IPS DF 19.7 (cell line): ENCODE measurements at regions not wholly inside any gene's neighbourhood (a gene's known extent, or its start where the extent isn't known, plus 50 kb on each side); places are given as distances from the start of the nearest gene placed in this dataset.

Experiments
- DNase-seq: peaks from one replicate; pipeline ENCODE4 v3.0.0-alpha.2; 2013; ENCODE audit warnings: low read depth, low spot score

- DNase-seq, result no peak
These were observed 1496.7 kb downstream of the CDH11 start for GRCh38 chr16:63625126-63625525.

- no peak for DNase-seq
These were observed 1498.3 kb downstream of the CDH11 start for GRCh38 chr16:63623551-63624039.

- no peak for DNase-seq
These were observed 1502.9 kb downstream of the CDH11 start for GRCh38 chr16:63618896-63619485.

GRCh38 chr16:63617990-63618763 is 1503.7 kb downstream of the CDH11 start:
- no peak for DNase-seq

DNA sequence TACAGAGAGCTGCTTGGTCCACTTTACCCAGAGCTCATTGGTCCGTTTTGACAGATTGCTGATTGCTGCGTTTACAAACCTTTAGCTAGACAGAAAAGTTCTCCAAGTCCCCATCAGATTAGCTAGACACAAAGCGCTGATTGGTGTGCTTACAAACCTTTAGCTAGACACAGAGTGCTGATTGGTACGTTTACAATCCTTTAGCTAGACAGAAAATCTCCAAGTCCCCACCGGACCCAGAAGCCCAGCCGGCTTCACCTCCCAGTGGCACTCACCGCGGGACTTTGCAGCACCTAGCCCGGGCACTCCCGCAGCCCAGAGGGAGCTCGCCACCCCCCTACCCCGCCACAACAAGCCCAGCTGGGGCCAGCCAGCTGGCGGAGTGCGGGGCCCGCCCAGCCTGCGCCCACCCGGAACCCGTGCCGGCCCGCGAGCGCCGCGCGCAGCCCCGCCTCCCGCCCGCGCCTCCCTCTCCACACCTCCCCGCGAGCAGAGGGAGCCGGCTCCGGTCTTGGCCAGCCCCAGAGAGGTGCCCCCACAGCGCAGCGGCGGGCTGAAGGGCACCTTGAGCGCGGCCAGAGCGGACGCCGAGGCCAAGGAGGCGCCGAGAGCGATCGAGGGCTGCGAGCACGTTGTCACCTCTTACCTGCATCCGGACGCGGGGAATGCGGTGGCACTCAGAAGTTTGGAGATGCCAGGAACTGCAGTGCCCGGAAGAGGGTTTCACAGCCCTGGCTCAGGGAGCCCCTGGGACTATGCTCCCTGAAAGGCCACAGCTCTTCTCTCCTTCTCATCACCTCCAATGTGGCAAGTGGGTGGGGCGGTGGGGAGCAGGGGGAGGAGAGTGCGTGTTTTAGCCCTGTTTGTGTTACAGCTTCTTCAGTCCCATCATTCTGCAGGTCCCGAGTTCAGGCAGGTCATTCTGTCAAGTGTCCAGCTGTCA is 1504.5 kb downstream of the CDH11 start:
- DNase-seq, result no peak

GRCh38 chr16:63614429-63614828 is 1507.4 kb downstream of the CDH11 start:
- no peak for DNase-seq

- no peak for DNase-seq
These were observed 1508.2 kb downstream of the CDH11 start for GRCh38 chr16:63613701-63614100.

DNA sequence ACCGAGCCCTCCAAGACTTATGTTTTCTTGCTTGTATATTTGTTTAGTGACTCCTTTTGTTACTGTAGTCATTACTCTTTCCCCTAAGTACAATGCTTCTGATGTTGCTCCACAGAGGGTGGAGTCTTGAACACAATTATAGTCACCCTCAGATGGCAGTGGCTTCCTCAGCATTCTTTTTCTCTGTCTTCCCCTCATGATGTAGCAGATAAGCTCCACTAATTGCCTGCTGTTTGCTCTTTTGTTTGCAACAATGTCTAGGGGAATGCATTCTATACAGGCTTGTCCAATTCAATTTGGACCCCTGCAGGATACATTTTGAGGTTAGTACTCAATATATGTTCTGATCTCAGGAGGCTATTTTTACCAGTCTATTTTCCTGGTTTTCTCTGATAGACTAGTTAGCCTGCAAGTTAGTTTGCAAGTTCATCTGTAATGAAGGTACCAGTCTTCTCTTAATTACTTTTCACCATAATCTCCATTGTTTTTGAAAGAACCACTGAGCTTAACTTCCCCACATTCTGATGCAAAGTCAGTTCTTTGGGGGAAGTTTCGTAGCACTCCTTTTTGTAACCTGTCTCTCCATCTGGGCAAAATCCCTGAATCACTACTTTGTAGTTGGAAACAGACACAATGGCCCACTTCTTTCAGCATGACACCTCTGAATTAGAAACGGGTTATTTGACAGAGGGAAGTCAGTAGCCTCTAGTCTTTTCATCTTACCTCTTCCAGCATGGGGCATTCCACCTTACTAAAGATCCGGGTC is 1509.2 kb downstream of the CDH11 start:
- no peak for DNase-seq

- no peak for DNase-seq
These were observed 1515.1 kb downstream of the CDH11 start for GRCh38 chr16:63606778-63607177.

- no peak for DNase-seq
These were observed 1519.5 kb downstream of the CDH11 start for GRCh38 chr16:63602206-63602927.

- no peak for DNase-seq
These were observed 1525.1 kb downstream of the CDH11 start for GRCh38 chr16:63596716-63597115.

DNA sequence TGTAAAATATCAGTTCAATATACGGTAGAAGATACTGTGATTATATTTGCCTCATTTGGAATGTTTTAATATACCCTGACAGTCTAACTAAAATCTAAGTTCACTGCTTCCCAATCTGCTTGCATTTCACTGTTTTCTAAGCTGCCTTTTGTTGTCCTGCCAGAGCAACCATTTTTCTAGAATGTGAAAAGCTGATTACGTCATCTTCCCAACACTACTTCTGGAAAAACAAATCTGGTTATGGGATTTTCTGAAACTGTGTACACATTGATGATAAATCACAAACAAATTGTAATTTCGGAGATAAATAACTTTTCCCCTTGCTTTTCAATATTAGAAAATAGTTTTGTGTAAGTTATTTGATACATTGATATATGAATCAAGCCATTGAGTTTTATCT is 1529.0 kb downstream of the CDH11 start:
- no peak for DNase-seq

DNA sequence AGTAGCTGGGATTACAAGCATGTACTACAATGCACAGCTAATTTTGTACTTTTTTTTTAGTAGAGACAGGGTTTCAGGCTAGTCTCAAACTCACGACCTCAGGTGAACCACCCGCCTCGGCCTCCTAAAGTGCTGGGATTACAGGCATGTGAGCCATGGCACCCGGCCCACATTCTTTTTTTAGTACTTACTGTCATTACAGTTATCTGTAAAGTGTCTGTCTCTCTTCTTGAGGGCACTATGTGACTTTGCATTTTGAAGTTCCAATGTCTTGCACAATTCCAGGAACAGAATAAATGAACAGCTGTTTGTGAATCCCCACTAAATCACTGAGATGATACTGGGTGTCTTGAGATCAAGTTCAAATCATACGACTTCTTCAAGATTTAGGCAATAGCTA is 1540.3 kb downstream of the CDH11 start:
- no peak for DNase-seq

DNA sequence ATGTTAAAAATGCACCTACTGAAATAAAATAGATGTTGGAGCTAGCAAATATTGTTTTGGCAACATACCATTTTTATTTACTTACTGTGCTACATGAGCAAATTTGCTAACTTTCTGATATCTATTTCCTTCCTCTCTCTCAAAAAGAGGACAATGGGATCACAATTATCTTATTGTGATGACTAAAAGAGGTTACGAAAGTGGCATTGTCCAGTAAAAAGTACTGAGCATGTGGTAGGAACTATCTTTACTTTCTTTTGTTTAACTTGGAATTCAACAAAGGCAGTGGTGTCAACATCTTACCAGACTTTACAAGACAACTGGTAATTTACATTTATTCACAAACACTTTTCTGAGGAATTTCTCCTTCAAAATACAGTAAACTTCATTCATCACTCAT is 1542.6 kb upstream of the CDH8 start:
- DNase-seq, result no peak

GRCh38 chr16:63577891-63578290 is 1541.7 kb upstream of the CDH8 start:
- no peak for DNase-seq

GRCh38 chr16:63575041-63575440 is 1538.8 kb upstream of the CDH8 start:
- no peak for DNase-seq

DNA sequence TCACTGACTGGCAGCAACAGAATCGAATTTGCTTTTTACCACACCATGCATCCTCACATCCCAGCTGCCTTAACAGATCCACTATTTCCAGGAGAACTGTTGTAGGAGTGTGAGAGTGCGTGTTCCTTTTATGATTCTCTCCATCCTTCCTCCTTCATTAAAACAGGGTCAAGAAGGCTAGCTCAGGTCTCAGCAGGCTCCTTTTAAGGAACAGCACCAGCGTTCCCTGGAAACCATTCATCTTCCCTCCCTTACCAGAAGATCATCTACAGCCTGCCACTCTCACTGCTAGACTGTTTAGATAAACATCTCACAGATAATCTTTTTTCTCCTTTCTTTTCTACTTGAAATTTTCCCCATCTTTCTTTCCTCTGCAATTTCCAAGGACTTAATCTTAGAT is 1531.9 kb upstream of the CDH8 start:
- DNase-seq, result no peak

DNA sequence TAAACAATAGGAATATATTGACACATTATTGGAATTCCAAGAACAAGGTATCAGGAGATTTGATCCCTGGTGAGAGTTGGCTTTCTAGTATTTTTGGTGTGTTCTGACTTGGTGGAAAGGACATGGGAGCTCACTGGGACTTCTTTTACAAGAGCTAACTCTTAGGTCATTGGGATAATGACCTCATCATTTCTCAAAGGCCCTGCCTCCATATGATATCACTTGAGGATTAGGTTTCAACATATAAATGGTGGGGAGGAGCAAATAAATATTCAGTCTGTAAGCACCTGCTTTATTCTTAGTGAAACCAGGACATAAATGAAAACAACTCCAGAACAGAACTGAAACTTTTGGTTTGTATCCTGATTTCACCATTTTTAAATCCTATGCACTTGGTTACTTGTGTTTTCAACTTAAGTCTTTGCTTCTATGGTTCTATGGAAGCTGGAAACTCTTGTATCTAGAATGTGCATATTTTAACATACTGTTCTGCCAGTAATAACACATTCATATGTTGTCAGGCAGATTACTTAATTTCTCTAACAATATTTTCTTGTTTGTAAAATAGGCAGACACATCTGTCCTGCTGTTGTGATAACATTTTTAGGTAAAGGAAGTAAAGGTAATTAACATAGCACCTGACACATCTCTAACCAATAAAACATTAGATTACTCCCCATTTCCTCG is 1527.7 kb upstream of the CDH8 start:
- no peak for DNase-seq

GRCh38 chr16:63553980-63554379 is 1517.7 kb upstream of the CDH8 start:
- DNase-seq, result no peak

DNA sequence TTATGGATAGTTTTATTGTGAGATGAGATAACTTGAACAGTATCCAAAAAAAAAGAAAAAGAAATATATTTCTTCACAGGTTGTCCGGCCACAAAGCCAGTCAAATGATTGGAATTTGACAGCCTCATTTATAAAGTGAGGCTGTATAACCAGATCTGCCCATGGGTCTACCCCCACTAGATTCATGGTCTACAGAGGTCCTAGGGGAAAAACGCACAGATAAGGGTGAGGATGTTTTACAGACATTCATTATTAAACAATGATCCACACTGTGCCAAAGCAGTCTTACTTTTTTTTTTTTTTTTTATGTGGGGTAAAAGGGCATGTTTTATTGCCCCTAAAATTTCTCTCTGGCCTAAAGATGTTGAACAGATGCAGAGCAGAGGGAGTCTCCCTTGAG is 1503.0 kb upstream of the CDH8 start:
- DNase-seq, result no peak
